OCI-M1 (cell line): ENCODE measurements at regions not wholly inside any gene's neighbourhood (a gene's known extent, or its start where the extent isn't known, plus 50 kb on each side); places are given as distances from the start of the nearest gene placed in this dataset.

ENCODE experiments used
- DNase-seq: peaks from one replicate; lab custom pipeline; 2025; lab: John Stamatoyannopoulos, UW

DNA sequence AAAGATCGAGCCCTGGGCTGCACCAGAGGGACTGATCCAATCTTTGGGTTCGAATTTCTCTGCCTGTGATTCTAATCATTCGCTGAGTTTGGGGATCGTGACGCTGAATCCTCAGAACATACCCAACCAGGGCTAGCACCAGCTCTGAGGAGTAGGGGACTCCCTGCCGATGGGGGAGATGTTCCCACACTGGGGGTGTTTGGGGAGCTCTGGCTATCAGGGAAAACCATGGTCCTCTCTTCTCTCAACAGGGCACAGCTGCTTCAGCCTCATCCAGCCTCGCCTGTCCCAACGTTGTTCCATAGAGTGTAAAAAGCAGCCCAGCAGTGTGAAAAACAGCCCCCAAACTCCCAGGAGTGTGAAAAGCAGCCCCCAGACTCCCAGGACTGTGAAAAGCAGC lies 136.6 kb downstream of the ANKRD60 start:
- no peak for DNase-seq

DNA sequence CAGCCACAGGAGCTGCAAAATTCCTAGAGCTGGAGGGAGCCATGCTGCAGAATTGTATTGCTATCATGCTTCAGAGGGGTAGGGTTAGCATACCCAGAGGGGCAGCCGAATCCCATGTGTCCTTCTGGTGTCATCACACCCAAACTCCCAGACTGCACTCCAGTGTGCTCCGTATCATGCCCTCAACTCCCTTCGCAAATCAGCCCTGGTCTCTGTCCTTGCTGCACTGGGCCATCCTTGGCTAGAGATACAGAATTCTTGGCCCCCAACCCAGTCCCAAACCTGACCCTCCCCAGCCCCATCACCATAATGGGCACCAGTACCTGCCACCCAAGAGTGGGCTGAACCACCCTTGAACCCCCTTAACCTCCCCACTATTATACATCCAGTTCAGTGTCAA lies 138.3 kb downstream of the ANKRD60 start:
- DNase-seq: no peak

DNA sequence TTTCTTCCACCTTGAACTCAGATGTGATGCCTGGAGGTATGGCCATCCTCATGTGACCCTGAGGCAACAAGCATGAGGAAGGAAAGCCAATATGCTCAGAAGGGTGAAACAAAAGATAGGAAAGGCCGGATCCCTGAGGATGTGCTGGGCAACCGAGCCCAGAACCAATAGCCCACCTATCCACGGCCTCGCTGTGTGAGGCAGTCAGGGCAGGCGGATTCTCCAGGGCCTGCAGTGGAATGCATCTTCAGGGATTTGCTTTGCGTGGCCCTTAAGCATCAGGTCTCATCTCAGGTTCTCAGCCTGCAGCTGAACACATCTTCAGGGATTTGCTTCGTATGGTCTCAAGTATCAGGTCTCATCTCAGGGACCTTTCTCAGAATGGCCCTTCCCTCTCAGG lies 139.8 kb downstream of the ANKRD60 start:
- DNase-seq: no peak

DNA sequence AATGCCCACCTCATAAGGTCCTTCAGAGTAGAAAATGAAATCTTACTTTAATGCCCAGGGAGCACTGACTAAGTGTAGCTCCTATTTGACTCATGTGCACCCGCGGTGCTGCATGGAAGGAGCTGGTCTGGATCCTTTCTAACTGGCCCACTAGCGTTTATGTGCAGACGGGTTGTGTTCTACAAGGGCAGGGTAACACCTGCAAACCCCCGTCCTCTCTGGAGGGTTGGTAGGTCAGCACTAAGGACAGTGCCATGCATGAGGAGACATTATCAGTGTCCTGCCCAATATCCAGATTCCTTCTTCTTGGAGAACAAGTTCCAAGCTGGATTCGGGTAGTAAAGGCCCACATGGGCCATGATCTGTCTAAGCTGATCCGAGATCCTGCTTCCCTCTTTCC lies 140.3 kb downstream of the ANKRD60 start:
- no peak for DNase-seq

DNA sequence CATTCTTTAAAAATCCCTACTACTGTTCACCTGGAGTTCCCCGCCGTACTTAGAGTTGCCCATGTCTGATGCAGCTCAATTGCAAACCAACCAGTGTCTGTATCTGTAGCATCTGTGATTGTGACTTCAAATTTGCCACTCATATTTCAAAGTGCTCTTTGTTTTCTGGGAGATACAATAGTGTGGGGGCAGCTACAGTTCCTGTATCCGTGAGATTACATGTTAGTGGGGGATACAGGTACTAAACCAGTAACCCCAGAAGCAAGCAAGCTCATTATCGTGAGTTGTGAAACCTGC lies 140.9 kb downstream of the ANKRD60 start:
- DNase-seq: no peak

DNA sequence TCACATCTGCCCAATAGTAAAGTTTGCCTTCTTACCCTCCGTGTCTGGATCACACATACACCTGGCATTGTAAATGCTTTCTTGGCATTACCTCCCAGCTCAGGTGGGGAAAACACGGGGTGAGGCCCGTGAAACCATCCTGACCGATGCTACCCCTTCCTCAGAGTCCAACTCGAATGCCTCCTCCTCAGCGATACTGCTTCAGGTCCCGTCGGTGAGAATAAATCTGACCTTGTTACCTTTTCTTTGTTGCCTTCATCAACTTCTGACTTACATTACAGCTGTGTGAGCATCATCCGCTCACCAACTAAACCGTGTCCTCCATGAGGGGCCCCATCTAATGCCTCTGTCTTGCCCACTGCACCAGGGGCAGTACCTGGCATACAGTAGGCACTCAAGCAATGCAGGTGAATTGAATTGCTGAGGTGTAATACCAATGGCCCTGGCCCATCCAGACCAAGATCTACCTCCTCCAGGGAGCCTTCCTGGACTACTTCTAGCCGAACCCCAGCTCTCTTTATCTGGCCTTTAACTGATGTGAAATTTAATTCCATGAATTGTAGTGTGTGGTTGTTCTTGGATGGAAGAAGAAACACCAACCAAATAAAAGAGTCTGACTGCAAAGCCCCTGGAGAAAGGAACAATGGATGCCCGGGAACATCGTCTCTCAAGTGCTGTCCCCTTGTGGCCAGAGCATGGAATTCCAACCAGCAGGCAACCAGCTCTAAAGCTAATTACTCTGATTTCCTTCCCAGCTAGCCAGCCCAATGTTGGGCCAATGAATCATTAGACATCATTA lies 141.5 kb downstream of the ANKRD60 start:
- DNase-seq: peak; percentile 24

DNA sequence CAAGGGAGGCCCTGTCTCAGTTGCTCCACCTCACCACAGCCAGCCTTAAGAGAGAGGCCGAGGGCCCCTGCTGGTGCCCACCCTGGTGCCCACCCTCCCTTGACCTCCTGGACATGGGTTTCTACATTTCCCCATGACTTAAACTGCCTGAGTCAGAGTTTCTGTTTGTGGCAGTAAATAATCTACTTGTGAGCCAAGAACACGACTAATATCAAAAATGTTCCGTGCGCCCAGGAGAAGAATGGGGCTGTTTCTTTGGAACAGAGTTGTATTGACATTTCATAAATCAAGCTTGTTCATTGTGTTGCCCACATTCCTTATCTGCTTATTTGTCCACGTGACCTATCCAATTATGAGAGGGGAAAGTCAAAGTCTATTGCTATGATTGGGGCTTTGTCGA lies 143.5 kb downstream of the ANKRD60 start:
- no peak for DNase-seq

DNA sequence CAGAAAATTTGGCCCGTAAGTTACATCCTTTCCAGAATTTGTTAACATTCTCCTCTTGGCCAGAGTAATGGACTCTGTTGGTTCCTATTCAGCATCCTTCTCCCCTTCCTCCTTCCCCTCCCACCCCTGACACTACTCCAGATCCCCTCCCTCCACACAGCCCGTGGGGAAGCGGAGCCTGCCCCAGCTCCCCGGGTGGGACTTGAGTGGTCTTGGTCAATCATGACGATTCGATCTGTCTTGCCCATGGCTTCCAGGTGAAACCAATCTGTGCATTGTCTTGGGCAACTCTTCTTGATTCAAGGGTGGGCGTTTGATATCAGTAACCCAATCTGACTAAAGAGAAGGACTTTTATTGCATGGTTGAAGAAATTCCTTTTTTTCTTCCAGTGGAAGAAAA lies 143.9 kb downstream of the ANKRD60 start:
- DNase-seq: no peak

DNA sequence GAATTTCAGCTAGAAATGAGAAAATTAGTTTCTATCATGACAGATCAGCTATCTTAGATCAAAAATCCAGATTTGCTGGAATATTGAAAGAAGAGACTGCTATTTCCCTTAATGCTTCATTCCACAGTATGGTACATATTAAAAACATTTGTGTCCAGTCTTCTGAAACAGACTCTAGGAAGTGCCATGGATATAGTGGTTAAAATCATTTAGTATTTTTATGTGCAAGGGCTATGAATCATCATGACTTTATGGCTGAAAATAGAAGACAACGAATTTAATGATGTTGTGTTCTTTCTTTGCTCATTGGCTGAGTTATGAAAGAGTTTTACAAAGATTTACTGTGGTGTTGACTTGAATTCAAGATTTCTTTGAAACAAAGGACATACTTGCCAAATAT lies 146.6 kb downstream of the ANKRD60 start:
- no peak for DNase-seq

DNA sequence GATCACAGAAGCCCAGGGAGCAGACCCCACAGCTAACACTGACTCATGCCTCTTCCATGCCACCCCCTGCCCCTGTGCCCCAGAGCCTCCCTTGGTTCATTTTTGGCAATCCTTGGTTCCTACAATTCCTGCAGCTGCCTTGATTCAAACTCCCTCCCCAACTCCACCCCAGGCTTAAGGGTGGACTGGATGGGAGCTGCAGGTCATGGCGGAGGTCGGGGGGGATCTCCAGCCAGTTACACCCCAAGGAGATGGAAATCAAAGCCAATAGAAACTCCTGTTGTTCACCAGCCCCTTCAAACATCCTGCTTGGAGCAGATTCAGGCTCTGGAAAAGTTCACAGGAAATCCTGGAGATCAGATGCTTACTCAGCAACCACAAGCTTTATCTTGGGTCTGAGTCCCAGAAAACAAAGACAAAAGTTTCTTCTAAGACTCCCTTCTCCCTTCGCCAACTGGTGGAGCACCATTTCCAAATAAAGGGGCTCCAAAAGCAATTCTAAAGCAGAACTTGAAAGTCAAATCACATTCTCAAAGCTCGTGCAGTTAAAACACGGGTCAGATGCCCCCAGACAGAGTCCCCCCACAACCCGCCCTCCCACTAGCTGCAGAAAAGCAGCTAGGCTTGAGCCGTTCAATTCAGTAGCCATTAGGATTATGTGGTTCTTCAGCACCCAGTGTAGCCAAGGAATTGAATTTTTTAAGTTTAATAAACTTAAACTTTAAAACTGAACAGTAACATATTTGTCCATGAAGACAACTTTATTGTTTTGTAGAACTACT lies 149.5 kb downstream of the ANKRD60 start:
- no peak for DNase-seq

DNA sequence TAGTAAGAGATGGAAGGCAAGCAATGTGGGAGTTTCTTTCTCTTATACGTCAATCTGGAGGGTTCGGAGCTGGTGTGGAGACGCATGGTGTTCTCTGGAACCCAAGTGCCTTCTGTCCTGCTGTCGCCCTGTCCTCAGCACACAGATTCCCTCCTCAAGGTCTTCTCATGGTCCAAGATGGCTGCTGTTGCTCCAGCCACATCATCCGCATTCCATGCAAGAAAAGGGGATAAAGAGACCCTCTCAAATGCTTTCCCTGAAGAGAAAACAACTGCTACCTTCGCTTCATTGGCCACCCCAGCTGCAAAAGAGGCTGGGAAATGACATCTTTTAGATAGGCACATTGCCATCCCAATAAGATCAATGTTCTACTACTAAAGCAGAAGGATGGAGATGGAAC lies 151.2 kb downstream of the ANKRD60 start:
- no peak for DNase-seq

DNA sequence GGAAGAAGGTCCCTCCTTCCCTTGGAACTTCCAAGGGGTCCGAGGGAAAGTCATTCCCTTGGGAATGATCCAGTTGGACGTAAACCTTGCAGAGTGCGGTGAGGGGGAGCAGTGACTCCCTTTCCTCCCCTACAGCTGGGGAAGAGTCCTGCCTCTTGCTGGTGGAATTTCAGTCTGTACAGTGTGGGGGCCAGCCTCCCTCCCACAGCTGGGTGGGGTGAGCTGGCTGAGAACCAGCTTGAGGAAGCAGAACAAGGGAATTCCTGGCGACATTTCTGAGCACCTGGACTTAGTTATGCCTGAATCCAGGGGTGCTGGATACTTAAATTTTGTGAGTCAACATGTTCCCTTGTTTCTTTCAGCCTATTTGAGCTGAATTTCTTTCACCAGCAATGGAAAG lies 152.0 kb downstream of the ANKRD60 start:
- DNase-seq: no peak

DNA sequence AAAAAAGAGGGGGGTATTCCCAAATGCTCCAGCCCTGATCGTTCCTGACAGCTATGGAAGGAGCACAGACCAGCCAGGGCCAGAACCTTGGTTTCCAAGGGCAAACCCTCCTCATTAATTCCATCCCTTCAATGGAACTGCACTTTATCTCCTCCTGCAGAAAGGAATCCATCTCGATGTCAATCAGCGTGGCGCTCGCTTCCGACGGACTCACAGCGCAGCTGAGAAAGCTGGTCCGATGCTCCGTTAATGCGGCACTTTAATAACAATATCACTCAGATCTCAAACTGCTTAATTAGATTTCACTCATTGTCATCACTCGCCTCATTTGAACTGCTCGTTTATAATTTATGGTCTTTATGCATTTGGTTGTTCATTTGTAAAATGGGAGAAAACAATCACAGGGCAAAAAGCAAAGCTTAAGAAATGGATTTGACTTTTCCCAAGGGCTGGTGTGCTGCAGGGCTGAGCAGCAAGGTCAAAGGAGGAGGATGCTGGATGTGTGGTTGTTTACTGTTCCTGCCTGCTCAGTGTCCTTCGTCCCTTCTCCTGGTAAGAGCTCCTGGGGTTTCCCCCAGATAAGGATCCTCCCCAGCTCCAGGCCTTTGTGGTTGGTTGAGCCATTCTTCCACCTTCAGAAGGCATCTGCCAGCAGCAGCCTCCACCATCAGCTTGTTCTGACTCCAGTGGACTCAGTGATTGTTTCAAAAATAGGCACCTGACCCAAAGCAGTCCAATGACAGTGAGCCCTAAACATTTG lies 152.7 kb downstream of the ANKRD60 start:
- no peak for DNase-seq

DNA sequence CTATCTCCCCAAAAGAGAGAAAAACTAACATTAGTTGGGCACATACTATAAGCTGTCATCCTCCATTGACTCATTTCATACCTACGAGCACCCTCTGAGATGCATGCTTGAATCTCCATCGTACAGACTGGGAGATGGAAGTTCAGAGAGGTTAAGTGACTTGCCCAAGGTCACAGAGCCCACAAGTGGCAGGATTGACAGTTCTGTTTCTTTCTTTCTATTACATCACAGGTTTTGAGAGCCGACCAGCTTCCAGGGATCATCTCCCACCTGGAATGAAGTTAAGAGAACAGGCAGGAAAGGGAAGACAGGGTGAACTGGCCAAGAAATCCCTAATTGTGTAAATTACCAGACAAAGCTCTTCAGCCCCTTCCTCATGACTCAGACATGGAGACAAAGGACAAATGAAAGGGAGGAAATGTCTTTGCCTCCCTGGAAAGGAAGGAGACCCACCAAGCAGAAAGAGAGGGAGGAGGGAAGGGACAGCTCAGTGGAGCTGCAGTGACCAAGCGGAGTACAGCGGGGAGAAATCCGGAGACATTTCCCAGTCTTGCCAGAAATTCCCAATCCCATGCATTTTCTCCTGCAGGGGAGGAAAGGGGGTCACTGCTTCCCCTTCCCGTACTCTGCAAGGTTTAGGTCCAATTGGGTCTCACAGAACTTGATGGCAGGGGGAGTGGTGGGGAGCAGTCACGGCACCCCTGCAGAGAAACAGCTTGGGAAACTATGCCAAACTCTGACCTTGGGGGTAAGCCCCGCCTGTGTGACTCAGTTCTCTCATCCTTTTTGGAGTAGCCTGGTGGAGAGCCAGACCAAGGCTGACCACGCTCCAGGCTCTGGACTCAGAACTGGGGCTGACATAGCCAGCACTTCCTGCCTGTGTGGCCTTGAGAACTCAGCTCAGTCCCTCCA lies 154.3 kb downstream of the ANKRD60 start:
- DNase-seq: no peak

DNA sequence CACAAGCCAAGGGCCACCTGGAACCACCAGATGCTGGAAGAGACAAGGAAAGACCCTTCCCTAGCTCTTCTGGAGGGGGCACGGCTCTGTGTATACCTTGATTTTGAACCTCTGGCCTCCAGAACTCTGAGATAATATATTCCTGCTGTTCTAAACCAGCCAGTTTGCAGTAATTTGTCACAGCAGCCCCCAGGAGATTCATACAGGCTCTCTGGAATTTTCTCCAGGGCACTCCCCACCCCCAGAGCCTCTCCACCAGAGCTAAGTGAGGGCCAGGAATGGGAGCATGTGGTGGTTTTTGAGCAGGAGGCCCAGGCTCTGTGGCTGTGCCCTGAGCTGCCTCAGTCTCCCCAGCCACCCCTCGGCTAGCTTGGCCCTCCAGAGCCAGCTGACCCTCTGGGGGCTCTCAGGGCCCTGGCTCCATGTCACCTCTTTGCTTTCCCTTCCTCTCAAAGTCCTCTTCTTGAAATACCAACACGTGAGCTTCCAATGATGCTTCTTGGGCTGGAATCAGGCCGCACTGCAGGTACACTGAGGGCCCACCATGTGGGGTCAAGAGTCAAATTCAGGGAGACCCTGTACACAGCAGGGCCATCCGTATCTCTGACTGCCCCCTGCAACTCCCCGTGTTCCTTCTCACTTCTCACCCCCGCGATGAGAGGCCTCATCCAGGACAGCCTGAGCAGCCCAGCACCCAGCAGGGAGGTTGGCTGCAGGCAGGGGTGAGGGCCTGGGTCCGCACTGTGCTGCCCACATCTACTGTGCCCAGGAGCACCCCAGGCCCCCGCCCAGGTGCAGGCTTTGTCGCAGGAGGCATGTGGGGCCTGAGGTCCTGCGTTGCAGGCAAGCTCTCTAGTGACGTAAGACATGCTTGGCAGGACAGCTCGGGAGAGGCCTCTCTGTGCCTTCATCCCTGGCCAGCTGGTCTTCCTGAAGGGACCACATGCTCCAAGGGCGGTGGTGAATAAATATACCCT lies 155.5 kb downstream of the ANKRD60 start:
- no peak for DNase-seq

DNA sequence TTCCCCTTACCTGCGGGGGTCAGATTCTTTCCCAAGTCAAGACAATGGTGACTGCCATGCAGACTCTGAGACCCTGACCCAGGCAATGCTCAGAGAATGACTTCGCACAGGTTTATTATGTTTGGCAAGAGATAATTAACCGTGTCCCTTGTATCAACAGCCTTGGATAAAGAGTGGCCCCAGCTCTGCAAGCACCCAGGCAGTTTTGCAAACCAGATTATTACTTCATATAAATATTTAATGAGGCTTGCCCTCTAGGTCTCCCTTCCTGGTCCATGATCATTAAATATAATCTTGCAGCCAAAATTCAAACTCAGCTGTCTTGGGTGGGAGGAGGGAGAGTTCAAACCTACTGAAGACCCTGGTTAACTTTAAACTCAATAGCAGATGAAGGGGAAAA lies 156.5 kb downstream of the ANKRD60 start:
- DNase-seq: no peak

DNA sequence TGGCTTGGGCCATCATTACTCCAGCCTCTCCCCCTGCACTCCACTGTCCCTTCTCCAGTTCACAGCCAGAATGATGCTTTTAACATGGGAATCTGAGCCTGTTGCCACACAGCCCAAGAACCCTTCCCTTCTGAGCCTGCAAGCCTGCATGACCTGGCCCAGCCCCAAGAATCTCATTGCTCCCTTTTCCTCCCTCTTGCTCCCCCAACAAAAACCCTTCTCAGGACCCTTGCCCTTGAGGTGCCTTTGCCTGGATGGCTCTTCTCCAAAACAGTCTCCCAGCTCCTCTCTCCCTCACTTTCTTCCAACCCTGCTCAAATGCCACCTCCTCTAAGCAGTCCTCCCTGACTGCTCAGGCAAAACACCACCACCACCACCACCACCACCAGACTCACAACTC lies 157.2 kb downstream of the ANKRD60 start:
- DNase-seq: no peak

DNA sequence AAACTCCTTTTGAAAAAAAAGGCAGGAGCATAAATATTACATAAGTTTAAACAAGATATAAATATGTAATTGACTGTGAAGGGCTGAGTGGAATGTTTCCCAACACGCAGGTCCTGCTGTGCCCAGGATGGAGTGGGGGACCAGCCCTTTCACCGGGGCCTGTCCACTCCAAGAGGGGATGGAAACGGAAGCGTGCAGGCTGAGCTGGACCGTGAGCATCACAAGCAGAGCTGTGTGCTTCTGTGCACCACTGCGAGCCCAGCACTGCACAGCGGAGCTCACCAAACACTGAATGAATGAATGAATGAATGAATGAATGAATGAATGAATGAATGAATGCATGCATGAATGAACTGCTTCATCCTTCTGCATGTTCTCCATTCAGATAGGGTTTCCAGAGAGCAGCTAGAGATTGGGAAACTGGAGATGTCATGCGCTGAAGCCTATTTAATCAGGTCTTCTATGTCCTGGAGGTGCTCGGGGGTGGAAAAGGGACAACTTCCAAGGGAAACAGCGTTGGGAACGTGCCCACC lies 157.7 kb downstream of the ANKRD60 start:
- no peak for DNase-seq

DNA sequence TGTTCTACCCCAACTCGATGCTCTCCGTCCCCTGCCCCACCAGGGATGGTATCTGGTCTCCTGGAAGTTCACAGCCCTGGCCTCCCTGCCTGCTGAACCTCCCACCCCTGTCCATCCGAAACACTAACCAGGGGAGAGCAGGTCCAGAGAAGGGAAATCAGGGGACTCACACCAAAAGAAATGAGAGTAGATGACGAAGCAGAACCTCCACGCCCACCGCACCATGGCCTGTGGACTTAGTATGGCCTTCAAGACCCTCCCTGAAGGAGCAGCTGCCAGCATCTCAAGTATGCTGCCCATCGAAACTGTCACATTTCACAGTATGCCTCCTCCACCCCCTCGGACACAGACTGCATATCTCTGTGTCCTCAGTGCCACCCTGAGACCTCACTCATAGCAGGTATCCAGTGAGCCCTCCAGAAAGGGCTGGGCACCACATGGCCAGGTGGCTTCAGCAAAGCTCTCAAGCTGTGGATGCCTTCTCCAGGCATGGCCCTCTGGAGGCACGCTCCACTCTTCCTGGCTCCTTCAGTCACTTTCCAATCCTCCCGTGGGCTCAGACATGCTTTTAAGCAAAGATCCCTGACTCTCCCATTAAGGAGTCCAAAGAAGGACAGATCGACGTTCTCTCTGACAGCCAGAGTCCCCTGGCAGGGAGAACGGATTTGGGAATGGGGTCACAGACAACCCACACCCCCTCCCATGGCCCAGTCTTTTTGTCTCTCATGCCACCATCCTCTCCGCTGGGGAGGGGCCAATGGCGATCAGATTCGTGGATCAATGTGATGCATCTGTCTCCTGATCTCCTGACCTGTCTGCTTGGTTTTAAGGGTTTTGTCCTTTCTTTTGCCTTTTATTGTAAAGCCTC lies 158.4 kb downstream of the ANKRD60 start:
- no peak for DNase-seq

DNA sequence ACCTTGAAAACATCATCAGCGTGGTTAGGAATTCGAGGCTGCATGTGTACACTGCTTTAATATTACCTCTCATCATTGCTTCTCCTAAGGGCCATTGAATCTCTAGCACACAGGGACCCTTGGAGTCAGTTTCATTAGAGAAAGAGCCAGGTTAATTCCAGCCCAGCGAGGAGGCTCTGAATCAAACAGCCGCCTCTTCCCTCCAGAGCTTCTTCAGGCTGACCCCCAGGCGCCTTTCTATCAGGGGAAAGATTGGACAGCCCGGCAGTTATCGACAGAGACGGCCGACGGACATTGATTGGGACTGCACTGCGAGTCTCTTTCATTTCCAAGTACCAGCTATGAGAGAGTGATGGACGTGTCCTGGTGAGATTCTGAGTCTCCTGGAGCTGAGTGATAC lies 159.2 kb downstream of the ANKRD60 start:
- DNase-seq: no peak
